Caco-2 (cell line): ENCODE measurements at regions not wholly inside any gene's neighbourhood (a gene's known extent, or its start where the extent isn't known, plus 50 kb on each side); places are given as distances from the start of the nearest gene placed in this dataset.

Experiments
- BruUV-seq: library from RNA; stranded (reverse); fragments of 400-500 nt; replicated peaks from 2 replicates; lab custom pipeline; 2021; lab: Mats Ljungman, UMichigan
- CTCF ChIA-PET: fragments of 300-600 bp; sonication (Branson Sonifier 250); formaldehyde crosslinking; loops from one replicate; lab custom pipeline; 2022; ENCODE audit warnings: antibody characterized with exemption; lab: Charles Lee
- POLR2A ChIA-PET: fragments of 300-600 bp; sonication (Branson Sonifier 250); formaldehyde crosslinking; loops from one replicate; lab custom pipeline; 2022; ENCODE audit warnings: antibody characterized with exemption; lab: Charles Lee
- DNase-seq, 2 experiments: peaks; one replicate each; pipeline versions ENCODE4 v3.0.0 to v3.0.0-alpha.2; 2020 to 2022
- H3K27me3 ChIP-seq: replicated peaks from 2 replicates; pipeline ENCODE4 v1.6.0; 2011; ENCODE audit warnings: low read length; ENCODE audit not compliant: control insufficient read depth, insufficient read depth
- H3K36me3 ChIP-seq: 2 replicates; pipeline ENCODE4 v1.5.1; 2011; ENCODE audit warnings: low read length; ENCODE audit not compliant: control insufficient read depth, insufficient read depth
- H3K4me1 ChIP-seq: fragments of 250-450 bp; sonication (Bioruptor Pico); 2 replicates; pipeline ENCODE4 v1.5.1; 2020; ENCODE audit warnings: mild to moderate bottlenecking
- H3K4me3 ChIP-seq: 2 replicates; pipeline ENCODE4 v1.5.1; 2011; ENCODE audit warnings: low read depth, mild to moderate bottlenecking, control low read depth, low read length
- H3K9me3 ChIP-seq: fragments of 250-450 bp; sonication (Bioruptor Pico); 2 replicates; pipeline ENCODE4 v1.5.1; 2020; ENCODE audit warnings: mild to moderate bottlenecking, moderate library complexity
- H3K27ac Mint-ChIP-seq: one replicate; pipeline ENCODE4 v1.8.0; 2022; ENCODE audit warnings: mixed read lengths; ENCODE audit not compliant: unreplicated experiment
- H3K27me3 Mint-ChIP-seq: one replicate; pipeline ENCODE4 v1.8.0; 2022; ENCODE audit warnings: mixed read lengths; ENCODE audit not compliant: insufficient read depth, unreplicated experiment
- H3K36me3 Mint-ChIP-seq: one replicate; pipeline ENCODE4 v1.8.0; 2022; ENCODE audit warnings: mild to moderate bottlenecking, mixed read lengths; ENCODE audit not compliant: insufficient read depth, unreplicated experiment
- H3K4me1 Mint-ChIP-seq: one replicate; pipeline ENCODE4 v1.8.0; 2022; ENCODE audit warnings: low read depth, mixed read lengths; ENCODE audit not compliant: unreplicated experiment
- H3K4me3 Mint-ChIP-seq: one replicate; pipeline ENCODE4 v1.8.0; 2022; ENCODE audit warnings: mild to moderate bottlenecking, moderate library complexity, mixed read lengths; ENCODE audit not compliant: unreplicated experiment
- H3K9me3 Mint-ChIP-seq: one replicate; pipeline ENCODE4 v1.8.0; 2022; ENCODE audit warnings: mixed read lengths; ENCODE audit not compliant: unreplicated experiment
- intact Hi-C: fragments of 100-400 bp; cut with micrococcal nuclease; formaldehyde crosslinking; loops from one replicate; pipeline ENCODE4 v1.10.0; 2022; ENCODE audit not compliant: unreplicated experiment
- TF ChIP-seq, protein P1 (sequence below), 2 experiments: fragments of 200-600 bp in 1 of 2; IDR thresholded peaks; 1 replicate in 1 of 2; 2 replicates in 1 of 2; pipeline versions ENCODE4 v1.5.1 to v1.8.0; 2011 to 2022; ENCODE audit warnings: antibody characterized with exemption in 1 of 2, control low read depth in 1 of 2, inconsistent platforms in 1 of 2, low read depth in 1 of 2, low read length in 1 of 2, mild to moderate bottlenecking in 1 of 2, moderate library complexity in 1 of 2; ENCODE audit not compliant: insufficient read depth in 1 of 2, severe bottlenecking in 1 of 2, unreplicated experiment in 1 of 2

- Mint-ChIP-seq H3K36me3 (no peaks in the 10 kb centered on the region), H3K9me3 (no peaks in the 10 kb centered on the region), H3K4me3 (no peak overlapping the region), H3K4me1 (peaks cover 25% of the 10 kb centered on the region), H3K27me3 (no peaks in the 10 kb centered on the region), H3K27ac (no peak overlapping the region)
- POLR2A ChIA-PET: no interaction called here
- H3K4me1 ChIP-seq: peaks cover 32% of the 10 kb centered on the region
- intact Hi-C loops: no loop called here
- no peak for DNase-seq
- H3K4me3 ChIP-seq: no peak overlapping the region
- TF ChIP-seq, protein P1, sequence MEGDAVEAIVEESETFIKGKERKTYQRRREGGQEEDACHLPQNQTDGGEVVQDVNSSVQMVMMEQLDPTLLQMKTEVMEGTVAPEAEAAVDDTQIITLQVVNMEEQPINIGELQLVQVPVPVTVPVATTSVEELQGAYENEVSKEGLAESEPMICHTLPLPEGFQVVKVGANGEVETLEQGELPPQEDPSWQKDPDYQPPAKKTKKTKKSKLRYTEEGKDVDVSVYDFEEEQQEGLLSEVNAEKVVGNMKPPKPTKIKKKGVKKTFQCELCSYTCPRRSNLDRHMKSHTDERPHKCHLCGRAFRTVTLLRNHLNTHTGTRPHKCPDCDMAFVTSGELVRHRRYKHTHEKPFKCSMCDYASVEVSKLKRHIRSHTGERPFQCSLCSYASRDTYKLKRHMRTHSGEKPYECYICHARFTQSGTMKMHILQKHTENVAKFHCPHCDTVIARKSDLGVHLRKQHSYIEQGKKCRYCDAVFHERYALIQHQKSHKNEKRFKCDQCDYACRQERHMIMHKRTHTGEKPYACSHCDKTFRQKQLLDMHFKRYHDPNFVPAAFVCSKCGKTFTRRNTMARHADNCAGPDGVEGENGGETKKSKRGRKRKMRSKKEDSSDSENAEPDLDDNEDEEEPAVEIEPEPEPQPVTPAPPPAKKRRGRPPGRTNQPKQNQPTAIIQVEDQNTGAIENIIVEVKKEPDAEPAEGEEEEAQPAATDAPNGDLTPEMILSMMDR (IDR thresholded peaks at IDR 0.05; ENCODE audit: insufficient read depth in 1 of 2, low read depth in 1 of 2, low read length in 1 of 2, severe bottlenecking in 1 of 2, unreplicated experiment in 1 of 2): no peak
- no peaks in the 10 kb centered on the region for H3K27me3 ChIP-seq
- BruUV-seq: no TSS peak
- no peaks in the 10 kb centered on the region for H3K36me3 ChIP-seq
- CTCF ChIA-PET: no interaction called here
- H3K9me3 ChIP-seq: no peaks in the 10 kb centered on the region
Measured at GRCh38 chr20:22825546-22825945, 209.6 kb upstream of the SSTR4 start.

GRCh38 chr20:22826306-22827230 is 208.5 kb upstream of the SSTR4 start:
- POLR2A ChIA-PET: no interaction called here
- no peaks in the 10 kb centered on the region for H3K27me3 Mint-ChIP-seq
- intact Hi-C loops: no loop called here

GRCh38 chr20:22827916-22828315 is 207.2 kb upstream of the SSTR4 start:
- TF ChIP-seq, protein P1 (IDR thresholded peaks at IDR 0.05; ENCODE audit: insufficient read depth in 1 of 2, low read depth in 1 of 2, low read length in 1 of 2, severe bottlenecking in 1 of 2, unreplicated experiment in 1 of 2): no peak
- no TSS peak for BruUV-seq
- peak; percentile 50 to 87 for DNase-seq
- Histone ChIP-seq H3K9me3 (no peaks in the 10 kb centered on the region), H3K4me3 (no peak overlapping the region), H3K27me3 (no peaks in the 10 kb centered on the region), H3K4me1 (peaks cover 25% of the 10 kb centered on the region), H3K36me3 (no peaks in the 10 kb centered on the region)
- ChIA-PET POLR2A (no interaction called here), CTCF (no interaction called here)
- H3K36me3 Mint-ChIP-seq: no peaks in the 10 kb centered on the region
- peaks cover 19% of the 10 kb centered on the region for H3K4me1 Mint-ChIP-seq
- H3K9me3 Mint-ChIP-seq: no peaks in the 10 kb centered on the region
- peak overlapping the region; percentile 52 for H3K27ac Mint-ChIP-seq
- intact Hi-C loops: no loop called here
- H3K4me3 Mint-ChIP-seq: no peak overlapping the region
- H3K27me3 Mint-ChIP-seq: no peaks in the 10 kb centered on the region

More at GRCh38 chr20:22826306-22827230, 208.5 kb upstream of the SSTR4 start:
- DNase-seq: no peak
- Mint-ChIP-seq H3K27ac (no peak overlapping the region), H3K4me1 (peaks cover 19% of the 10 kb centered on the region), H3K4me3 (no peak overlapping the region), H3K36me3 (no peaks in the 10 kb centered on the region), H3K9me3 (no peaks in the 10 kb centered on the region)
- Histone ChIP-seq H3K4me1 (peaks cover 27% of the 10 kb centered on the region), H3K27me3 (no peaks in the 10 kb centered on the region), H3K4me3 (no peak overlapping the region), H3K36me3 (no peaks in the 10 kb centered on the region), H3K9me3 (no peaks in the 10 kb centered on the region)
- CTCF ChIA-PET: no interaction called here
- TF ChIP-seq, protein P1 (IDR thresholded peaks at IDR 0.05; ENCODE audit: insufficient read depth in 1 of 2, low read depth in 1 of 2, low read length in 1 of 2, severe bottlenecking in 1 of 2, unreplicated experiment in 1 of 2): no peak
- no TSS peak for BruUV-seq
